ENCODE measurements at regions not wholly inside any gene's neighbourhood (a gene's known extent, or its start where the extent isn't known, plus 50 kb on each side); places are given as distances from the start of the nearest gene placed in this dataset.

- no peak for TF ChIP-seq HES1 (IDR thresholded peaks at IDR 0.05; ENCODE audit: low read depth)
- TF ChIP-seq ESRRA (IDR thresholded peaks at IDR 0.05; ENCODE audit: borderline replicate concordance, low read depth), result no peak
- TF ChIP-seq HLTF (IDR thresholded peaks at IDR 0.05), result no peak
- no peak for TF ChIP-seq DLX4 (CRISPR knock-in tag; IDR thresholded peaks at IDR 0.05)
- TF ChIP-seq POLR2AphosphoS2 (IDR thresholded peaks at IDR 0.05; ENCODE audit: low read length), result no peak
- no peak for TF ChIP-seq RBBP5 (IDR thresholded peaks at IDR 0.05; ENCODE audit: borderline replicate concordance, insufficient read depth, low read length, poor library complexity, severe bottlenecking)
- TF ChIP-seq TFE3 (CRISPR knock-in tag; IDR thresholded peaks at IDR 0.05), result no peak
- no peak for TF ChIP-seq KAT8 (IDR thresholded peaks at IDR 0.05; ENCODE audit: low read depth)
- no peak for TF ChIP-seq CHD4 (IDR thresholded peaks at IDR 0.05; ENCODE audit: insufficient read depth, insufficient replicate concordance, low read depth, low read length, poor library complexity, severe bottlenecking)
Observed at GRCh38 chr5:179438461-179438860, 93.2 kb upstream of the ADAMTS2 start (continued).

Measured in K562 (cell line).